Right atrium auricular region (tissue), 2 donors: ENCODE measurements at regions not wholly inside any gene's neighbourhood (a gene's known extent, or its start where the extent isn't known, plus 50 kb on each side); places are given as distances from the start of the nearest gene placed in this dataset.
"Not testable (repeated sequence)": the region's sequence is repeated elsewhere in the genome, so short reads cannot be mapped to it uniquely, and the experiment has no call there.

Experiments
- DNase-seq: peaks from one replicate; pipeline ENCODE4 v3.0.0-alpha.2; 2019; ENCODE audit warnings: low spot score
- H3K27ac ChIP-seq, 2 donors: fragments of 200-600 bp; sonication (generic); 1 replicate in 1 of 2; 2 replicates in 1 of 2; pipeline ENCODE4 v1.5.1; 2016 to 2019
- H3K27me3 ChIP-seq, 2 donors: fragments of 200-600 bp; sonication (generic); one replicate each; pipeline versions ENCODE4 v1.5.1 to v1.6.0; 2017 to 2019
- H3K36me3 ChIP-seq: fragments of 200-600 bp; sonication (generic); one replicate; pipeline ENCODE4 v1.5.1; 2016
- H3K4me1 ChIP-seq, 2 donors: fragments of 200-600 bp; sonication (generic); one replicate each; pipeline versions ENCODE4 v1.5.1 to v1.6.0; 2017 to 2019
- H3K4me3 ChIP-seq, 2 donors: fragments of 200-600 bp; sonication (generic); 1 replicate in 1 of 2; 2 replicates in 1 of 2; pipeline ENCODE4 v1.5.1; 2017 to 2019; ENCODE audit warnings: mild to moderate bottlenecking in 1 of 2, moderate library complexity in 1 of 2
- H3K9me3 ChIP-seq, 2 donors: fragments of 200-600 bp; sonication (generic); one replicate each; pipeline ENCODE4 v1.5.1; 2019
- CTCF ChIP-seq, 2 donors: fragments of 200-600 bp; sonication (generic); IDR thresholded peaks; one replicate each; pipeline ENCODE4 v1.5.1; 2019; ENCODE audit warnings: antibody characterized with exemption in 2 of 2

DNA sequence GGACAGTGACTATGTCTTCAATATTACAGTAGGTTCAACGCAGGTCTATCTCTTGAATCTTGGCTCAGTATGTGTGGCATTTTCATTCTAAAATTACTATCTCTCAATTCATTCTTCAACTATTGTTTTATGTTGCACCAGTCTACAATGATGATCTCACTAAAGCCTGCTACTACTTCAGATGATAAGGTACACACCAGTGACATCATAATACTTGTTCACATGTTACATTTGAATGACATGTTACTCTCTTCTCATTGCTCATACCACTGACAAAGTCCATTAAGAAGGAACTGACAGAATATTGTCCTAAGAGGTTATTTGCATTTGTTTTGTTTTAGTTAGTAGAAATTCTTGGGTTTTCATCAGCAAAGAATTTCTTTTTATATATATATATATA lies 165.2 kb upstream of the ST8SIA4 start:
- H3K4me1 ChIP-seq, result no peaks in the 10 kb centered on the region
- no peaks in the 10 kb centered on the region for H3K36me3 ChIP-seq
- H3K4me3 ChIP-seq, result no peak overlapping the region
- no peak for TF ChIP-seq CTCF (IDR thresholded peaks at IDR 0.05)
- peaks cover under 1 to 6% of the 10 kb centered on the region in 2 donors for H3K9me3 ChIP-seq
- no peak overlapping the region for H3K27ac ChIP-seq
- no peaks in the 10 kb centered on the region for H3K27me3 ChIP-seq
- no peak for DNase-seq

DNA sequence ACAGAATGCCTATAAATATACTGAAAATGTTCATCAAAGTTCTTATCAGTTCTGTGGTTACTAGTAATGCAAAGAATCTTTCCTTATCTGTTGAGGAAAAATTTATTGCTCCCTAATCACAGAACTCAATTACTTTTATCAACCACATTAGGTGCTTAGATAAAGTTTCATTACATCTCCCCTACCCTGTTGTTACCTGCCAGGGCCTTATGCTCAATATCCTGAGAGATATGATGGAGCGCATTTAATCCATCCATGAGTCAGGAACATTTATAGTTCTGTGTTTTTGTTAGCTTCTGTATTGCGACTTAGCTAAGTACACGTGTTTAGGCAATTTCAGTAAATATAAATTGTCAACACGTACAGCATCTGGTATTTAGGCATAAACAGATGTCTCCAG lies 164.3 kb upstream of the ST8SIA4 start:
- no peaks in the 10 kb centered on the region for H3K4me1 ChIP-seq
- H3K4me3 ChIP-seq, result no peak overlapping the region
- no peaks in the 10 kb centered on the region for H3K27me3 ChIP-seq
- peaks cover 6 to 14% of the 10 kb centered on the region in 2 donors for H3K9me3 ChIP-seq
- no peaks in the 10 kb centered on the region for H3K36me3 ChIP-seq
- DNase-seq, result no peak
- H3K27ac ChIP-seq, result no peak overlapping the region
- TF ChIP-seq CTCF (IDR thresholded peaks at IDR 0.05), result no peak

GRCh38 chr5:101062902-101063301 lies 159.8 kb upstream of the ST8SIA4 start:
- Histone ChIP-seq H3K4me1 (no peaks in the 10 kb centered on the region), H3K9me3 (peaks cover 6 to 21% of the 10 kb centered on the region in 2 donors), H3K36me3 (no peaks in the 10 kb centered on the region), H3K27ac (no peak overlapping the region), H3K4me3 (no peak overlapping the region), H3K27me3 (no peaks in the 10 kb centered on the region)
- no peak for DNase-seq
- TF ChIP-seq CTCF (IDR thresholded peaks at IDR 0.05), result no peak

DNA sequence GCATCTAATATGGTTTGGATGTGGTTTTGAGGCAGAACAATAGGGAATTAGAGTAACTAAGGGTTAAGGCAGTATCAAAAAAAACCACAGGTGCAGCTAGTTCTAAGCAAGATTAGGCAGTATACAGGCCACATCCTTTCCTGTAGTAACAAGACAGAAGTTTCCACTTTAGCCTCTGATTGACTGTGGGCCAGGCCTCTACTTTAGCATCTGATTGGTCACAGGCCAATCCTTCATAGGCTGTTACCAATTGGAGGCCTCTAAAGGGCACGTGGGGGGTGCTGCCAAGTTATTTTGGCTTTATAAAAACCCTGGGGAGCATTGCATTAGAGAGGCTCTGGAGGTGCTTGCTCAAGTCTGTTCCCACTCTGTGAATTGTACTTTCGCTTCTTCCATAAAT lies 144.1 kb upstream of the ST8SIA4 start:
- Histone ChIP-seq H3K4me3 (no peak overlapping the region), H3K4me1 (no peaks in the 10 kb centered on the region), H3K9me3 (no peaks in the 10 kb centered on the region), H3K27me3 (no peaks in the 10 kb centered on the region), H3K27ac (no peak overlapping the region), H3K36me3 (no peaks in the 10 kb centered on the region)
- DNase-seq, result no peak
- no peak for TF ChIP-seq CTCF (IDR thresholded peaks at IDR 0.05)

DNA sequence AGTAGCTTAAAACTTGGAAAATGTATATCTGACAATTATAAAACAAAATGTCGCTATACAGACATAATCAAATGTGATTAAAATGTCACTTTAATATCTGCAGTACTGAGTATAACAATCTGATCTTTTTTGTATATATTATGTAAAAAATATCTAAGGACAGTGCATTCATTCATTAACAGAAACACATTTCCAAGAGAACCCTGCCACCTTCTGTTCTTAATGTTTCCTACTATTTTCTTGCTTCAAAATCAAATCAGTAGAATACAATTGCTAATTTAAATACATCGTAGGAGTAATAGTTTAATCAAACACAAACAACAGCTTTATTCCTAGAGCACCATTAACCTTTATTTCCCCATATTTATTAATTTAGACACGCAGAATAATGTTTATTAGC lies 142.6 kb upstream of the ST8SIA4 start:
- Histone ChIP-seq H3K9me3 (no peaks in the 10 kb centered on the region), H3K27ac (no peak overlapping the region), H3K4me1 (no peaks in the 10 kb centered on the region), H3K36me3 (no peaks in the 10 kb centered on the region), H3K4me3 (no peak overlapping the region), H3K27me3 (no peaks in the 10 kb centered on the region)
- TF ChIP-seq CTCF (IDR thresholded peaks at IDR 0.05), result peak in 1 of 2 donors; percentile 27
- DNase-seq, result no peak

GRCh38 chr5:101040002-101040401 lies 136.9 kb upstream of the ST8SIA4 start:
- H3K4me1 ChIP-seq, H3K27ac ChIP-seq, H3K4me3 ChIP-seq, H3K27me3 ChIP-seq, H3K36me3 ChIP-seq, H3K9me3 ChIP-seq, DNase-seq: not testable (repeated sequence)
